Neutrophil (primary cell): ENCODE measurements at regions not wholly inside any gene's neighbourhood (a gene's known extent, or its start where the extent isn't known, plus 50 kb on each side); places are given as distances from the start of the nearest gene placed in this dataset.

Experiments used
- H3K27ac ChIP-seq: fragments of 200-600 bp; sonication (generic); 2 replicates; pipeline ENCODE4 v1.5.1; 2016; ENCODE audit warnings: mild to moderate bottlenecking, moderate library complexity
- H3K27me3 ChIP-seq: fragments of 200-600 bp; sonication (generic); 2 replicates; pipeline ENCODE4 v1.6.0; 2016; ENCODE audit warnings: mild to moderate bottlenecking
- H3K36me3 ChIP-seq: fragments of 200-600 bp; sonication (generic); 2 replicates; pipeline ENCODE4 v1.5.1; 2017
- H3K4me1 ChIP-seq, 2 experiments: fragments of 200-600 bp in 1 of 2; sonication (generic) in 1 of 2; 1 replicate in 1 of 2; 2 replicates in 1 of 2; pipeline versions ENCODE4 v1.5.1 to v1.6.1; 2013 to 2016; ENCODE audit warnings: low read depth in 1 of 2, low read length in 1 of 2, mild to moderate bottlenecking in 1 of 2, moderate library complexity in 1 of 2; ENCODE audit not compliant: control insufficient read depth in 1 of 2, insufficient read depth in 1 of 2
- H3K4me3 ChIP-seq, 2 experiments: fragments of 200-600 bp in 1 of 2; sonication (generic) in 1 of 2; 1 replicate in 1 of 2; 2 replicates in 1 of 2; pipeline ENCODE4 v1.5.1; 2013 to 2016; ENCODE audit warnings: low read depth in 1 of 2, low read length in 1 of 2, mild to moderate bottlenecking in 1 of 2, moderate library complexity in 1 of 2
- H3K9me3 ChIP-seq: fragments of 200-600 bp; sonication (generic); 2 replicates; pipeline ENCODE4 v1.5.1; 2016
- TF ChIP-seq, protein P1 (sequence below): fragments of 200-600 bp; sonication (generic); IDR thresholded peaks from 2 replicates; pipeline ENCODE4 v1.5.1; 2016; ENCODE audit warnings: antibody characterized with exemption

DNA sequence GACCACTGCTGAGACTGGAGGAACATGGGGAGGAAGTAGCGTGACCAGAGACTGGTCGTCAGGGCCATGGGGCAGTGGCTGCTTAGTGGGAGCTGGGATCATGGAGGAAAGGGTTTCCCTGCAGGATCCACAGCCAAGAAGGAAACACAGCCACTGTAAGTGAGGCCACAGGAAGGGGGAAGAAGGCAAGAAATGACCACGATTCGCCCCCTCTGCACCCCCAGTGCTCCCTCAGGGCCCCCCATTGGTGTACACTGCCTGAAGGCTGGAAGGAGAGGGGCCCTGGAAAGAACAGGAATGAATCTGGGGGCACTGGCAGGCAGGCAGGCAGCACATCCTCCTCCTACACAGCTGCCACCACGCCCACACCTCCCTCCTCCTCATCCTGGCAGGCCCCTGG, 62.5 kb upstream of the RMDN2 start:
- TF ChIP-seq, protein P1, sequence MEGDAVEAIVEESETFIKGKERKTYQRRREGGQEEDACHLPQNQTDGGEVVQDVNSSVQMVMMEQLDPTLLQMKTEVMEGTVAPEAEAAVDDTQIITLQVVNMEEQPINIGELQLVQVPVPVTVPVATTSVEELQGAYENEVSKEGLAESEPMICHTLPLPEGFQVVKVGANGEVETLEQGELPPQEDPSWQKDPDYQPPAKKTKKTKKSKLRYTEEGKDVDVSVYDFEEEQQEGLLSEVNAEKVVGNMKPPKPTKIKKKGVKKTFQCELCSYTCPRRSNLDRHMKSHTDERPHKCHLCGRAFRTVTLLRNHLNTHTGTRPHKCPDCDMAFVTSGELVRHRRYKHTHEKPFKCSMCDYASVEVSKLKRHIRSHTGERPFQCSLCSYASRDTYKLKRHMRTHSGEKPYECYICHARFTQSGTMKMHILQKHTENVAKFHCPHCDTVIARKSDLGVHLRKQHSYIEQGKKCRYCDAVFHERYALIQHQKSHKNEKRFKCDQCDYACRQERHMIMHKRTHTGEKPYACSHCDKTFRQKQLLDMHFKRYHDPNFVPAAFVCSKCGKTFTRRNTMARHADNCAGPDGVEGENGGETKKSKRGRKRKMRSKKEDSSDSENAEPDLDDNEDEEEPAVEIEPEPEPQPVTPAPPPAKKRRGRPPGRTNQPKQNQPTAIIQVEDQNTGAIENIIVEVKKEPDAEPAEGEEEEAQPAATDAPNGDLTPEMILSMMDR = no peak
- no peaks in the 10 kb centered on the region for H3K4me1 ChIP-seq
- no peak overlapping the region for H3K27ac ChIP-seq
- no peaks in the 10 kb centered on the region for H3K36me3 ChIP-seq
- H3K9me3 ChIP-seq = no peaks in the 10 kb centered on the region
- no peaks in the 10 kb centered on the region for H3K27me3 ChIP-seq
- H3K4me3 ChIP-seq = no peak overlapping the region

- TF ChIP-seq, protein P1 = no peak
- Histone ChIP-seq H3K27me3 (no peaks in the 10 kb centered on the region), H3K27ac (no peak overlapping the region), H3K4me3 (no peak overlapping the region), H3K36me3 (no peaks in the 10 kb centered on the region), H3K4me1 (no peaks in the 10 kb centered on the region), H3K9me3 (no peaks in the 10 kb centered on the region)
Observed at GRCh38 chr2:37864217-37864616, 60.9 kb upstream of the RMDN2 start.

- Histone ChIP-seq H3K36me3 (no peaks in the 10 kb centered on the region), H3K9me3 (no peaks in the 10 kb centered on the region), H3K27me3 (no peaks in the 10 kb centered on the region), H3K4me1 (no peaks in the 10 kb centered on the region), H3K27ac (no peak overlapping the region), H3K4me3 (no peak overlapping the region)
- TF ChIP-seq, protein P1 = no peak
Observed at GRCh38 chr2:37865640-37866039, 59.4 kb upstream of the RMDN2 start.

DNA sequence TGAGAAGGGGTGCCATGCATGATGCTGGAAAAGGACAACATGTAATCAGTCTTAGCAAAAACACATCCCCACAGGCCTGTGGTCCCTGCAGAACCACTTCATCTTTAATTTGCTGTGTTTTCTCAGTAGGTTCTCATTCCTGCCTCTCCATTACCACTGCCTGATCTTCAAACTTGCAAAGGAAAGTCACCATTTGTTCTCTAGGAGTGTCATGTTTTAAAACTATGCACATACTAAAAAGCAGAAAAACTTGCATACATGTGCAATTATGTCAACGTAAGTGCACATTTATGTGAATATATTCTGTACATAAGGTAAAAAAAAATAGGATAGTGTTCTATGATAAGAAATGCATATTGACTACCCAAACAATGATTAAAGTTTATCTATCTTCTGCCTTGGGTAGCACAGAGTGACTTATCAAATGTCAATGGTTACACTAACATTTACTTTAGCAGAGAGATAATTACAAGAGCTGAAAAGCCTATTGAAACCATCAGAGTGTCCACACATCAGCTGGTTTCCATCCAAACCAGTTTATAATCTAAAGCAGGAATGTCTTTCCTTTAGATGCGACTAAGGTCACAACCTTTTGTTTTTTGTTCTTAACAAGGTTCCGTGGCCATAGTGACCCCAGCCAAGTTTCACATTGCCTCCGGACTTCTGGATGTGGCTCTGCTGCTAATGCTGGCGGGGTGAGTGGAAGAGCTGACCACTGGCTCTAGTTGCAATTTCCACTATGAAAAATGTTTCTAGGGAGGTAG, 58.7 kb upstream of the RMDN2 start:
- Histone ChIP-seq H3K4me3 (no peak overlapping the region), H3K36me3 (no peaks in the 10 kb centered on the region), H3K4me1 (no peaks in the 10 kb centered on the region), H3K27ac (no peak overlapping the region), H3K9me3 (no peaks in the 10 kb centered on the region), H3K27me3 (no peaks in the 10 kb centered on the region)
- TF ChIP-seq, protein P1 = no peak

GRCh38 chr2:37867166-37867565, 57.9 kb upstream of the RMDN2 start:
- Histone ChIP-seq H3K27me3 (no peaks in the 10 kb centered on the region), H3K36me3 (no peaks in the 10 kb centered on the region), H3K9me3 (no peaks in the 10 kb centered on the region), H3K4me3 (no peak overlapping the region), H3K4me1 (no peaks in the 10 kb centered on the region), H3K27ac (no peak overlapping the region)
- TF ChIP-seq, protein P1 = no peak
